ENCODE measurements at regions not wholly inside any gene's neighbourhood (a gene's known extent, or its start where the extent isn't known, plus 50 kb on each side); places are given as distances from the start of the nearest gene placed in this dataset.
A peak's percentile ranks its signal among the peaks of the same experiment; 100 is the strongest.

DNA sequence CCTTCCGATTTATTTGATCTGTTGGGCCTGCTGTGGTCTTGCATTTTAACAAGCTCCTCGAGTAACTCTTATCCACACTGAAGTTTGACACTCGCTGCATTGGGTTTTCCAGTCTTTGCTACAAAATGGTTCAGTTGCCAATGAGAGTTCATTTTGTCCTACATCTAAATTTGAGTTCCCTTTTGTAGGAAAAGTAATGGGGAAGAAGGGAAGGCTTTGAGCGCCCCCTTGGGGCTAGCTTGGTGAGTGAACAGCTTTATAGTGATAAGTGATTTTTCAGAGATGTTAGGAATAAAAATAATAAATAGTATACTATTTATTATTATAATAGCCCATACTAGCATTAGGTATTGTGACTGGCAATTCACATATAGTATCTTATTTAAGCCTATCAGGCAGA, 89.9 kb upstream of the GNAQ start:
- TF ChIP-seq CTCF (IDR thresholded peaks at IDR 0.05): peak; percentile 78
- Histone ChIP-seq H3K27ac (no peak overlapping the region), H3K9me3 (no peaks in the 10 kb centered on the region), H3K4me1 (peaks cover 3% of the 10 kb centered on the region), H3K27me3 (ENCODE audit: low read depth) (no peaks in the 10 kb centered on the region), H3K4me3 (no peak overlapping the region), H3K36me3 (no peaks in the 10 kb centered on the region)
- intact Hi-C loops (cut with DNase I): no loop called here
- peak; percentile 69 to 73 for ATAC-seq
- peak; percentile 83 for DNase-seq

DNA sequence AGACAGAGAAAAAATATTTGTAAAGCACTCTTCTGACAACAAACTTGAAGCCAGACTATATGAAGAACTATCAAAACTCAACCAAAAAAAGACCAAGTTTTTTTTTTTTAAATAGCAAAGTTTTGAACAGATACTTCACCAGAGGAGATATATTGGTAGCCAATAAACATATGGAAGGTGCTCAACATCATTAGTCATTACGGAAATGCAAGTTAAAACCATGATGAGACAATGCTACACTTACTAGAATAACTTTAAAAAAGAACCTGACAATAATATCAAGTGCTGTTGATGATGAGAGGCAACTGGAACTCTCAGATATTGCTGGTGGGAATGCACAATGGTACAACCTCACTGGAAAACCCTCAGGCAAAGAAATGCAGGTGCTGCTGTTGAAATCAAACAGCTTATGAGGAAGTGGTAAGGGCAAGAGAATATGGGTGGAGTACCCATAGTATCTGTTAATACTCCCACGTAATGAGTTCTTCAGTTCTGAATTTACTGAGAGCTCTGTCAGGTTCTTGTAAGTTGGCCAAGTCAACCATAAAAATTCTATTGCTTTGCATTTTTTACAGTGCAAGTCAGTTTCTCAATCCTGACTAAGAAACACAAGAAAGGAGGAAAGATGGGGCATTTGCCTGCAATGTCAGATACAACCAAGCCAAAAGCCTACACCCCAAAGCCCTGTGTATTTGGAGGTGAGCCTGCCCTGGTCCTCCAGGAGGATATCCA, 87.3 kb upstream of the GNAQ start:
- intact Hi-C loops (cut with DNase I): no loop called here
- Histone ChIP-seq H3K4me1 (peaks cover 3% of the 10 kb centered on the region), H3K36me3 (no peaks in the 10 kb centered on the region), H3K27ac (no peak overlapping the region), H3K9me3 (no peaks in the 10 kb centered on the region), H3K27me3 (ENCODE audit: low read depth) (no peaks in the 10 kb centered on the region), H3K4me3 (no peak overlapping the region)
- ATAC-seq (peak; percentile 65 to 85), DNase-seq (no peak)
- TF ChIP-seq CTCF (IDR thresholded peaks at IDR 0.05): no peak

DNA sequence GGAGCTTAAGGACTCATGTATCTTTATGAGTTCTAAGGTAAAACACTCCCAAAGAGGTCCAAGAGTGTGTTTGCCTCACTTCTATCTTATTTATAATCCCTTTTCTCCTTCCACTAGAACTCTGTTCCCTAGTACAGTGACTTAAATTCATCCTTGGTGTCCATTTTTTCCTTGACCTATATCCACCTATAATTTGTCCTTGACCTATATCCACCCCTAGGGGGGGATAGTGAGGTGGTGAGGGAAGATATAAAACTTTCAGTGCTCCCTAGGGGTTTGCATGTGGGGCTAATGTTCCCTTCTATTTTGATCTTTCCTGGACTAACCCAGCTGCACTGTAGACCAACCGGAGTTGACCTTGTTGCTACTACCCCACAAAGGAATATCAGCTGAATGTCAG, 83.5 kb upstream of the GNAQ start:
- no peaks in the 10 kb centered on the region for H3K27me3 ChIP-seq (ENCODE audit: low read depth)
- intact Hi-C loops (cut with DNase I): no loop called here
- no peaks in the 10 kb centered on the region for H3K9me3 ChIP-seq
- DNase-seq: no peak
- TF ChIP-seq CTCF (IDR thresholded peaks at IDR 0.05): peak; percentile 27
- H3K4me3 ChIP-seq: no peak overlapping the region
- H3K36me3 ChIP-seq: no peaks in the 10 kb centered on the region
- H3K27ac ChIP-seq: no peak overlapping the region
- no peaks in the 10 kb centered on the region for H3K4me1 ChIP-seq
- no peak for ATAC-seq

DNA sequence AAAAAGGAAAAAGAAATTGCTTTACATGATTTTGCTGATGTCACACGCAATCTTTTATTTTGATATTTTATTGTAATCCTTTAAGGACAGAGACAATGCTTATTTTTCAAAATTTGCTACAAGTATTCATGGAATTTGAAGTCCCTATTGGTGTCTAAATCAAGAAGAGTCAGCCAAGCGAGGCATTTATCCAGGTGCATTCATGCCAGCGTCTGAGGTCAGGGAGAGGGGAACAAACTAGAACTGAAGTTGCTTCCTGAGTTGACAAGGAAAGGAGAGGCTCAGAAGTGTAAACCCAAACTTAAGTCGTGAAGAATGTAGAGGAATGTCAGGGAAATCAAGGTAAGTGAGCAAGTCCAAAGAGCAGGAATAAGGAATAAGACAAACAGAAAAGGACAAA, 83.0 kb upstream of the GNAQ start:
- TF ChIP-seq CTCF (IDR thresholded peaks at IDR 0.05): no peak
- Histone ChIP-seq H3K4me1 (no peaks in the 10 kb centered on the region), H3K9me3 (no peaks in the 10 kb centered on the region), H3K27ac (no peak overlapping the region), H3K4me3 (no peak overlapping the region), H3K27me3 (ENCODE audit: low read depth) (no peaks in the 10 kb centered on the region), H3K36me3 (no peaks in the 10 kb centered on the region)
- DNase-seq (no peak), ATAC-seq (no peak)
- intact Hi-C loops (cut with DNase I): no loop called here

- Histone ChIP-seq H3K36me3 (no peaks in the 10 kb centered on the region), H3K4me3 (no peak overlapping the region), H3K4me1 (no peaks in the 10 kb centered on the region), H3K27me3 (ENCODE audit: low read depth) (no peaks in the 10 kb centered on the region), H3K27ac (no peak overlapping the region), H3K9me3 (no peaks in the 10 kb centered on the region)
- DNase-seq (no peak), ATAC-seq (no peak)
- no peak for TF ChIP-seq CTCF (IDR thresholded peaks at IDR 0.05)
- intact Hi-C loops (cut with DNase I): no loop called here
Observed at GRCh38 chr9:78112406-78112805, 80.8 kb upstream of the GNAQ start.
